DOHH2 (cell line): ENCODE measurements at regions not wholly inside any gene's neighbourhood (a gene's known extent, or its start where the extent isn't known, plus 50 kb on each side); places are given as distances from the start of the nearest gene placed in this dataset.

Experiments
- CTCF ChIP-seq: fragments of 200-600 bp; sonication (generic); IDR thresholded peaks from one replicate; pipeline ENCODE4 v1.5.1; 2014; ENCODE audit warnings: antibody characterized with exemption, mild to moderate bottlenecking, low read depth, low read length; ENCODE audit not compliant: poor library complexity, severe bottlenecking
- EZH2phosphoT487 ChIP-seq: fragments of 200-600 bp; sonication (generic); IDR thresholded peaks from 2 replicates; pipeline ENCODE4 v1.6.1; 2017; ENCODE audit warnings: borderline replicate concordance, mild to moderate bottlenecking, antibody characterized with exemption, low read length, moderate library complexity, mixed read lengths

DNA sequence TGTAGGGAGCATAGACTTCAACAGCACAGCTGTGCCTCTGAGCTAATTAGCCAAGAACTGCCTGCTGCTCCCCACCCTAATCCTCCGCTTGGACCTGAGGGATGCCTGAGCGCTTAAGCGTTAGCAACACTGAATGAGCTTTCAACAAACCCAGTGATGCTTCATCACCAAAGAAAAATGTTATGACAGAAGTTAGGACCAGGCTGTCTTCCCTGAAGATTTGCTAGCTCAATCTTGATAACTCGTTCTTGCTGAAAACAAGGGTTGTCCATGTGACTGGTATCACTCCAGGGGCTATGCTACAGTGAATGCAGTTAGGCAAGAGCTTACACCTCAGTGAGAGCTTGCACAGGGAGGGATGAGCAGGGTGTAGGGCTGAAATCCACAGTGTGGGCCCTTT, 190.7 kb upstream of the SIX2 start:
- no peak for TF ChIP-seq CTCF
- no peak for TF ChIP-seq EZH2phosphoT487
